ENCODE measurements at regions not wholly inside any gene's neighbourhood (a gene's known extent, or its start where the extent isn't known, plus 50 kb on each side); places are given as distances from the start of the nearest gene placed in this dataset.

GRCh38 chr13:99911965-99912566 lies 59.5 kb downstream of the ZIC5 start:
- DNase-seq (ENCODE audit: low spot score) (no peak), ATAC-seq (ENCODE audit: low FRiP score) (no peak)
- no peak for TF ChIP-seq CTCF (IDR thresholded peaks at IDR 0.05)

DNA sequence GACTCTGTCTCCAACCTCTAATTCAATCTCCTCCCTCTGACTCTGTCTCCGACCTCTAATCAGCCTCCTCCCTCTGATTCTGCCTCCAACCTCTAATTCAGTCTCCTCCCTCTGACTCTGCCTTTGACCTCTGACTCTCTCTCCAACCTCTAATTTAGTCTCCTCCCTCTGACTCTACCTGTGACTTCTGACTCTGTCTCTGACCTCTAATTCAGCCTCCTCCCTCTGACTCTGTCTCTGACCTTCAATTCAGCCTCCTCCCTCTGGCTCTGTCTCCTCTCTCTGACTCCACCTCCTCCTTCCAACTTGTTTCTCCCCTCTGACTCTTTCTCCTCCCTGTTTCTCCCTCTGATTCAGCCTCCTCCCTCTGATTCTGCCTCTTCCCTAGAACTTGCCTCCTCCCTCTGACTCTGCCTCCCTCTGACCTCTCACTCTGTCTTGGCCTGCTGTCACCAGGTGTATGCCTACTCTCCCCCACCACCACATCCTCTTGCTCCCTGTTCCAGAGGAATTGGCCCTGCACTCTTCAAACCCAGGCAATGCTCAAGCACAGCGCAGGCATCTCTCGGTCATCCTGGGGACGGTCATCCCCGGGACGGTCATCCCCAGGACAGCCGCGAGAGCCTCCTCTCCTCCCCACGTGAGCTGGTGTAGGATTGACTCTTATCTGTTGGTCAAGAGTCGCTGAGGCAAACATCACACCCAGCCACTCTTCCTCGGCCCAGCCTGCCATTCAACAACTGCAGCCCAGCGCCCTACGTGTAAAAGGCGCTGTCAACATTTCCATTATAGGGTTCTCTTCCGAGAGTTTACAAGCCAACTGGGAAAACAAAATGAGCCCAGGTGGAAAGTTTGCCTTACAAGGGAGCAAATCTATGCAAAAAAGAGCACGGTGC lies 60.2 kb downstream of the ZIC5 start:
- DNase-seq (ENCODE audit: low spot score) (no peak), ATAC-seq (ENCODE audit: low FRiP score) (no peak)
- no peak for TF ChIP-seq CTCF (IDR thresholded peaks at IDR 0.05)

DNA sequence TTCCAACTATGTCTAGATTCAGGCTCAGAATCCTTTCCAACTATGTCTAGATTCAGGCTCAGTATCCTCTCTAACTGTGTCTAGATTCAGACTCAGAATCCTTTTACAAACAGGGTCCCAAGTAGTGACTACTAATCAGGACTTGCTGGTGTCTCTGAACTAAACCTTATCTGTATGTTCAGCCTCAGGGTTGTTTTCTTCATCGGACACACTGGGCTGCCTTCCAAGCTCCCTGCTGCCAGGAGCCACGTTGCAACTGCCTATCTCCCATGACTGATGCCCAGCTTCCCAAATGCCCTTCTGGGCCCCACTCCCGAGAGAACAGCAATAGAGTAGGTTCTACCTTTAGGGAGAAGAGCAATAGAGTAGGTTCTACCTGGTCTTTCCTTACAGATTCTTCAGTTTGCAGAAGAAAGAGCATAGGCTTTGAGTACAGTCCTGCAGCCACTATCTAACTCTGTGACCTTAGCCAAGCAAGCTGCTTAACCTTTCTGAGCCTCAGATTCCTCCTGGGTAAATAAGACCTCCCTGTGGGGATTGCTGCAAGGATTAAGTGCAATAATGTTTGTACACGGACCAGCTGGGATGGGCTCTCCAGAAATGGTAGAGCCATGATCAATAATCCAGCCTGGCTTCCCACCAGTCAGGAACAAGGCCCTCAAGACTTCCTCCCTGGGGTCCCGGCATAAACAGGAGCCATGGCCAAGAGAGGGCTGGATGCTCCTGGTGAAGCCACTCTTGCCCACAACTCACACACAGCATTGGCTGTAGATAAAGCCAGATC lies 61.5 kb downstream of the ZIC5 start:
- no peak for TF ChIP-seq CTCF (IDR thresholded peaks at IDR 0.05)

DNA sequence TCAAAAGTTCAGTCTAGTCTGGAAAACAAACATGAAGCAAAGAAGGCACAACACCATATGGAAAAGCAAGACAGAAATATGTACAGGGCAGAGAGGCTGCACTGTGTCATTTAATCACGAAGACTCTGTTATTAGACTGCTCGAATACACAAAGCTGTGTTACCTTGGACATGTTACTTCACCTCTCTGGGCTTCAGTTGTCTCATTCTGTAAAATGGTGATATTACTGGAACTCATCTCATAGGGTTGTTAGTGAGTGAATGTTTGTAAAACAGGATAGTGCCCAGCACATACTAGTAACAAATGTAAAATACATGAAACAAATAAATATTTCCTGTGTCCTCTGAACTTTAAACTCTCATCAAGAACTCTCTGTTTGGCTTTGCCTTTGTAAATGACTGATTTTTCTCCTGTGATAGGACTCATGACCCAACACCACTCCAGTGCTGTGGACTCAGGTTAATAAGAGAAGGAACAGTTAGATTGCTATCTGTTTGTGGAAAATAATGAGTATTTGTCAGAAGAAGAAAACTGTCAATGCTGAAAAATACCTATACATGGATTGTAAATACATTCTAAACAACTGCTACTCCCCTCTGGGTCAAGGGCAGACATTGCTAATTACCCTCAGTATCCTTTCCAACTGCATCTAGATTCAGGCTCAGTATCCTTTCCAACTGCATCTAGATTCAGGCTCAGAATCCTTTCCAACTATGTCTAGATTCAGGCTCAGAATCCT lies 62.3 kb downstream of the ZIC5 start:
- TF ChIP-seq CTCF (IDR thresholded peaks at IDR 0.05), result no peak
- ATAC-seq (ENCODE audit: low FRiP score), result no peak
- no peak for DNase-seq (ENCODE audit: low spot score)

More for the DNA sequence above, 61.5 kb downstream of the ZIC5 start:
- ATAC-seq (ENCODE audit: low FRiP score) (no peak), DNase-seq (ENCODE audit: low spot score) (no peak)

- DNase-seq (ENCODE audit: low spot score), result no peak
- ATAC-seq (ENCODE audit: low FRiP score), result no peak
- no peak for TF ChIP-seq CTCF (IDR thresholded peaks at IDR 0.05)
Measured at GRCh38 chr13:99908140-99908803, 63.3 kb downstream of the ZIC5 start.

DNA sequence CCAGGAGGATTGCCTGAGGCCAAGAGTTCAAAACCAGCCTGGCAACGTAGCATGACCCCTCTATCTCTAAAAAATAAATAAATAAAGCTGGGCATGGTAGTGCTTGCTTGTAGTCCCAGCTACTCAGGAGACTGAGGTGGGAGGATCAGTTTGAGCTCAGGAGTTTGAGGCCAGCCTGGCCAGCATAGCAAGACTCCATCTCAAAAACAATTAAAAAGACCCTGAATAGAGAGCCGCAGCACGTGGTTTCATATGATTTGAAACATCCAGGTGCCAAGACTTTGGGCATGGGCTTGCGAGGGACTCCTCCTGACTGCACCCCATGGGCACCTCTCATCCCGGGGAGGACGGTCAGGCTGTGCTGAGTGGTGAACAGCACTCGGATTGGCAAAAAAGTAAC lies 63.9 kb downstream of the ZIC5 start:
- ATAC-seq (ENCODE audit: low FRiP score) (no peak), DNase-seq (ENCODE audit: low spot score) (no peak)
- no peak for TF ChIP-seq CTCF (IDR thresholded peaks at IDR 0.05)
